GM18870 (cell line): ENCODE measurements at regions not wholly inside any gene's neighbourhood (a gene's known extent, or its start where the extent isn't known, plus 50 kb on each side); places are given as distances from the start of the nearest gene placed in this dataset.

Experiments
- ATAC-seq: cut with Tn5 transposase; IDR thresholded peaks from one replicate; pipeline ENCODE4 v1.9.1; 2021; ENCODE audit warnings: moderate library complexity; ENCODE audit not compliant: unreplicated experiment

- no peak for ATAC-seq
Observed at GRCh38 chr13:21956666-21957065, 285.8 kb downstream of the FGF9 start.

- no peak for ATAC-seq
Observed at GRCh38 chr13:21957833-21958232, 287.0 kb downstream of the FGF9 start.

GRCh38 chr13:21960108-21960507, 289.2 kb downstream of the FGF9 start:
- ATAC-seq = no peak

- ATAC-seq = no peak
Observed at GRCh38 chr13:21964686-21965085, 293.8 kb downstream of the FGF9 start.

GRCh38 chr13:21965095-21965494, 294.2 kb downstream of the FGF9 start:
- ATAC-seq = no peak

- ATAC-seq = no peak
Observed at GRCh38 chr13:21966014-21966413, 295.1 kb downstream of the FGF9 start.

- ATAC-seq = no peak
Observed at GRCh38 chr13:21967871-21968270, 297.0 kb downstream of the FGF9 start.

- ATAC-seq = no peak
Observed at GRCh38 chr13:21970172-21970571, 299.3 kb downstream of the FGF9 start.

GRCh38 chr13:21970918-21971317, 300.0 kb downstream of the FGF9 start:
- no peak for ATAC-seq

GRCh38 chr13:21971662-21972621, 301.1 kb downstream of the FGF9 start:
- no peak for ATAC-seq

- ATAC-seq = no peak
Observed at GRCh38 chr13:21973437-21974125, 302.7 kb downstream of the FGF9 start.

- no peak for ATAC-seq
Observed at GRCh38 chr13:21974741-21975140, 303.9 kb downstream of the FGF9 start.

- no peak for ATAC-seq
Observed at GRCh38 chr13:21976159-21976558, 305.3 kb downstream of the FGF9 start.

- ATAC-seq = no peak
Observed at GRCh38 chr13:21979161-21979806, 308.4 kb downstream of the FGF9 start.

GRCh38 chr13:21980049-21980448, 309.2 kb downstream of the FGF9 start:
- ATAC-seq = no peak

- no peak for ATAC-seq
Observed at GRCh38 chr13:21984156-21984555, 313.3 kb downstream of the FGF9 start.

- no peak for ATAC-seq
Observed at GRCh38 chr13:21986602-21987001, 315.7 kb downstream of the FGF9 start.

- ATAC-seq = no peak
Observed at GRCh38 chr13:21987793-21988192, 316.9 kb downstream of the FGF9 start.

- ATAC-seq = no peak
Observed at GRCh38 chr13:21988624-21989023, 317.8 kb downstream of the FGF9 start.

- ATAC-seq = no peak
Observed at GRCh38 chr13:21996049-21996448, 325.2 kb downstream of the FGF9 start.

- no peak for ATAC-seq
Observed at GRCh38 chr13:21997726-21998125, 326.9 kb downstream of the FGF9 start.
